Left lung (tissue), 4 donors: ENCODE measurements at regions not wholly inside any gene's neighbourhood (a gene's known extent, or its start where the extent isn't known, plus 50 kb on each side); places are given as distances from the start of the nearest gene placed in this dataset.

Experiments
- ATAC-seq: fragments of 200-7000 bp; cut with Tn5 transposase; one replicate; pipeline ENCODE4 v1.9.1; 2020; ENCODE audit warnings: moderate library complexity
- DNase-seq, 4 donors: peaks; one replicate each; pipeline ENCODE4 v3.0.0-alpha.2; 2013 to 2020
- H3K27ac ChIP-seq, 2 donors: fragments of 200-600 bp; sonication (generic) in 1 of 2; one replicate each; pipeline versions ENCODE4 v1.5.0 to v1.8.0; 2020 to 2021
- H3K27me3 ChIP-seq, 2 donors: fragments of 200-600 bp; sonication (generic) in 1 of 2; one replicate each; pipeline versions ENCODE4 v1.5.0 to v1.8.0; 2020 to 2021
- H3K36me3 ChIP-seq, 2 donors: fragments of 200-600 bp; sonication (generic) in 1 of 2; one replicate each; pipeline versions ENCODE4 v1.5.0 to v1.8.0; 2020 to 2021
- H3K4me1 ChIP-seq, 2 donors: fragments of 200-600 bp; one replicate each; pipeline ENCODE4 v1.8.0; 2021
- H3K4me3 ChIP-seq, 2 donors: fragments of 200-600 bp; sonication (generic) in 1 of 2; one replicate each; pipeline versions ENCODE4 v1.5.0 to v1.8.0; 2020 to 2021; ENCODE audit warnings: mild to moderate bottlenecking in 1 of 2
- H3K9me3 ChIP-seq, 2 donors: fragments of 200-600 bp; sonication (generic) in 1 of 2; one replicate each; pipeline versions ENCODE4 v1.5.0 to v1.8.0; 2020 to 2021
- CTCF ChIP-seq, 2 donors: fragments of 200-600 bp; sonication (generic) in 1 of 2; IDR thresholded peaks; one replicate each; pipeline versions ENCODE4 v1.5.0 to v1.8.0; 2021; ENCODE audit warnings: antibody characterized with exemption in 2 of 2
- intact Hi-C, 2 donors: fragments of 100-400 bp; cut with DNase I; formaldehyde crosslinking; loops; one replicate each; pipeline versions ENCODE4 v1.11.2 to v1.14.2; 2022
- donor health status: DM: no; HTN: yes; CAD: no.
- donor health status: DM: no; HTN: no; CAD: no.

- no peaks in the 10 kb centered on the region for H3K4me1 ChIP-seq
- TF ChIP-seq CTCF (IDR thresholded peaks at IDR 0.05), result no peak
- intact Hi-C loops, result no loop called here
- ATAC-seq (no peak), DNase-seq (no peak)
- no peaks in the 10 kb centered on the region for H3K27me3 ChIP-seq
- no peak overlapping the region for H3K4me3 ChIP-seq
- no peaks in the 10 kb centered on the region for H3K9me3 ChIP-seq
- no peak overlapping the region for H3K27ac ChIP-seq
- no peaks in the 10 kb centered on the region for H3K36me3 ChIP-seq
Measured at GRCh38 chr16:73199214-73199613, 151.3 kb upstream of the ZFHX3 start.

- ATAC-seq (no peak), DNase-seq (no peak)
- TF ChIP-seq CTCF (IDR thresholded peaks at IDR 0.05), result no peak
- H3K27ac ChIP-seq, result no peak overlapping the region
- H3K9me3 ChIP-seq, result no peaks in the 10 kb centered on the region
- intact Hi-C loops, result no loop called here
- H3K27me3 ChIP-seq, result no peaks in the 10 kb centered on the region
- H3K36me3 ChIP-seq, result no peaks in the 10 kb centered on the region
- H3K4me3 ChIP-seq, result no peak overlapping the region
- H3K4me1 ChIP-seq, result no peaks in the 10 kb centered on the region
Measured at GRCh38 chr16:73198481-73198880, 150.6 kb upstream of the ZFHX3 start.

- H3K27ac ChIP-seq, result no peak overlapping the region
- H3K4me1 ChIP-seq, result no peaks in the 10 kb centered on the region
- no peak overlapping the region for H3K4me3 ChIP-seq
- H3K36me3 ChIP-seq, result no peaks in the 10 kb centered on the region
- intact Hi-C loops, result no loop called here
- TF ChIP-seq CTCF (IDR thresholded peaks at IDR 0.05), result no peak
- no peak for ATAC-seq
- no peaks in the 10 kb centered on the region for H3K27me3 ChIP-seq
- no peaks in the 10 kb centered on the region for H3K9me3 ChIP-seq
- DNase-seq, result no peak
Measured at GRCh38 chr16:73197598-73197997, 149.7 kb upstream of the ZFHX3 start.

- peak; percentile 50 to 74 for TF ChIP-seq CTCF (IDR thresholded peaks at IDR 0.05)
- H3K4me1 ChIP-seq, result no peaks in the 10 kb centered on the region
- H3K27me3 ChIP-seq, result no peaks in the 10 kb centered on the region
- no peaks in the 10 kb centered on the region for H3K36me3 ChIP-seq
- no peak overlapping the region for H3K4me3 ChIP-seq
- no peak overlapping the region for H3K27ac ChIP-seq
- no peaks in the 10 kb centered on the region for H3K9me3 ChIP-seq
- peak; percentile 99 for ATAC-seq
- DNase-seq, result peak in 1 of 4 donors; percentile 76
- intact Hi-C loops, result no loop called here
Measured at GRCh38 chr16:73196670-73197069, 148.7 kb upstream of the ZFHX3 start.

- H3K4me1 ChIP-seq, result no peaks in the 10 kb centered on the region
- intact Hi-C loops, result no loop called here
- ATAC-seq, result no peak
Measured at GRCh38 chr16:73193464-73193863, 145.5 kb upstream of the ZFHX3 start.

More at GRCh38 chr16:73193464-73193863, 145.5 kb upstream of the ZFHX3 start:
- H3K4me3 ChIP-seq, result no peak overlapping the region
- no peak overlapping the region for H3K27ac ChIP-seq
- no peak for TF ChIP-seq CTCF (IDR thresholded peaks at IDR 0.05)
- no peaks in the 10 kb centered on the region for H3K9me3 ChIP-seq
- no peaks in the 10 kb centered on the region for H3K36me3 ChIP-seq
- no peak for DNase-seq
- H3K27me3 ChIP-seq, result no peaks in the 10 kb centered on the region
